H9 (cell line): ENCODE measurements at regions not wholly inside any gene's neighbourhood (a gene's known extent, or its start where the extent isn't known, plus 50 kb on each side); places are given as distances from the start of the nearest gene placed in this dataset.

ENCODE experiments used
- DNase-seq: peaks from one replicate; pipeline ENCODE4 v3.0.0-alpha.2; 2017
- H2AFZ ChIP-seq: one replicate; pipeline ENCODE4 v1.6.1; 2013; ENCODE audit warnings: mild to moderate bottlenecking, low read length, control low read depth, moderate library complexity
- H2AK5ac ChIP-seq: 2 replicates; pipeline ENCODE4 v1.6.1; 2013; ENCODE audit warnings: low read length, control low read depth, mixed read lengths; ENCODE audit not compliant: insufficient read length
- H2BK120ac ChIP-seq: one replicate; pipeline ENCODE4 v1.6.1; 2013; ENCODE audit warnings: low read depth, mild to moderate bottlenecking, low read length, control low read depth, inconsistent platforms; ENCODE audit not compliant: poor library complexity, severe bottlenecking
- H2BK12ac ChIP-seq: 2 replicates; pipeline ENCODE4 v1.6.1; 2013; ENCODE audit warnings: low read length, control low read depth, mixed read lengths, low read depth; ENCODE audit not compliant: insufficient read length
- H2BK15ac ChIP-seq: 2 replicates; pipeline ENCODE4 v1.6.1; 2013; ENCODE audit warnings: low read depth, low read length, control low read depth
- H2BK20ac ChIP-seq: one replicate; pipeline ENCODE4 v1.6.1; 2013; ENCODE audit warnings: low read depth, mild to moderate bottlenecking, low read length, control low read depth, inconsistent platforms; ENCODE audit not compliant: poor library complexity, severe bottlenecking
- H2BK5ac ChIP-seq: 2 replicates; pipeline ENCODE4 v1.6.1; 2013; ENCODE audit warnings: low read length, control low read depth, mixed read lengths; ENCODE audit not compliant: insufficient read length
- H3K14ac ChIP-seq: 2 replicates; pipeline ENCODE4 v1.6.1; 2013; ENCODE audit warnings: low read length, control low read depth; ENCODE audit not compliant: insufficient read depth
- H3K18ac ChIP-seq: 2 replicates; pipeline ENCODE4 v1.6.1; 2013; ENCODE audit warnings: low read depth, mild to moderate bottlenecking, mixed read lengths, low read length, control low read depth; ENCODE audit not compliant: insufficient read length
- H3K23ac ChIP-seq: 2 replicates; pipeline ENCODE4 v1.6.1; 2013; ENCODE audit warnings: low read length, control low read depth, mixed read lengths, low read depth; ENCODE audit not compliant: insufficient read length
- H3K23me2 ChIP-seq: 2 replicates; pipeline ENCODE4 v1.6.1; 2013; ENCODE audit warnings: low read depth, mild to moderate bottlenecking, mixed read lengths, low read length, control low read depth; ENCODE audit not compliant: insufficient read length, poor library complexity, severe bottlenecking
- H3K27ac ChIP-seq: 2 replicates; pipeline ENCODE4 v1.5.1; 2013; ENCODE audit warnings: low read length, control low read depth, mixed read lengths, low read depth; ENCODE audit not compliant: insufficient read length
- H3K27me3 ChIP-seq: 2 replicates; pipeline ENCODE4 v1.6.1; 2013; ENCODE audit warnings: low read length, control low read depth, inconsistent platforms; ENCODE audit not compliant: insufficient read depth
- H3K4ac ChIP-seq: 2 replicates; pipeline ENCODE4 v1.6.1; 2013; ENCODE audit warnings: low read depth, mild to moderate bottlenecking, control low read depth, inconsistent platforms, low read length, moderate library complexity
- H3K4me1 ChIP-seq: 2 replicates; pipeline ENCODE4 v1.6.1; 2013; ENCODE audit warnings: low read length, control low read depth, inconsistent platforms; ENCODE audit not compliant: insufficient read depth
- H3K4me2 ChIP-seq: 2 replicates; pipeline ENCODE4 v1.6.1; 2013; ENCODE audit warnings: low read length, control low read depth, mixed read lengths; ENCODE audit not compliant: insufficient read length, insufficient read depth
- H3K56ac ChIP-seq: 2 replicates; pipeline ENCODE4 v1.6.1; 2013; ENCODE audit warnings: low read depth, mild to moderate bottlenecking, mixed read lengths, low read length, control low read depth; ENCODE audit not compliant: insufficient read length
- H3K79me1 ChIP-seq: 2 replicates; pipeline ENCODE4 v1.6.1; 2013; ENCODE audit warnings: low read depth, mild to moderate bottlenecking, moderate library complexity, low read length, control low read depth, inconsistent platforms; ENCODE audit not compliant: insufficient read depth, poor library complexity, severe bottlenecking
- H3K79me2 ChIP-seq: 2 replicates; pipeline ENCODE4 v1.6.1; 2013; ENCODE audit warnings: low read length, control low read depth, inconsistent platforms; ENCODE audit not compliant: insufficient read depth
- H3K9ac ChIP-seq: 2 replicates; pipeline ENCODE4 v1.6.1; 2013; ENCODE audit warnings: low read length, control low read depth, mixed read lengths; ENCODE audit not compliant: insufficient read length; ENCODE audit errors: extremely low read depth
- H3K9me3 ChIP-seq: one replicate; pipeline ENCODE4 v1.6.1; 2013; ENCODE audit warnings: low read depth, low read length, inconsistent platforms; ENCODE audit not compliant: control insufficient read depth
- H3T11ph ChIP-seq: one replicate; pipeline ENCODE4 v1.6.1; 2013; ENCODE audit warnings: mild to moderate bottlenecking, low read length, control low read depth, inconsistent platforms
- H4K20me1 ChIP-seq: one replicate; pipeline ENCODE4 v1.6.1; 2013; ENCODE audit not compliant: control insufficient read depth, insufficient read length, insufficient read depth
- H4K5ac ChIP-seq: 2 replicates; pipeline ENCODE4 v1.6.1; 2013; ENCODE audit warnings: low read depth, mild to moderate bottlenecking, mixed read lengths, low read length, control low read depth; ENCODE audit not compliant: insufficient read length
- H4K8ac ChIP-seq: replicated peaks from 2 replicates; pipeline ENCODE4 v1.6.1; 2013; ENCODE audit warnings: low read length, control low read depth, mixed read lengths, low read depth; ENCODE audit not compliant: insufficient read length
- H4K91ac ChIP-seq: 2 replicates; pipeline ENCODE4 v1.6.1; 2013; ENCODE audit warnings: low read depth, mild to moderate bottlenecking, moderate library complexity, mixed read lengths, low read length, control low read depth; ENCODE audit not compliant: insufficient read length
- H3K27ac Mint-ChIP-seq, 3 experiments: 2 replicates in 2 of 3; 3 replicates in 1 of 3; pipeline ENCODE4 v1.8.0; 2020 to 2021; ENCODE audit warnings: mixed read lengths in 3 of 3, mild to moderate bottlenecking in 1 of 3, moderate library complexity in 1 of 3
- H3K27me3 Mint-ChIP-seq: 2 replicates; pipeline ENCODE4 v1.8.0; 2021; ENCODE audit warnings: low read depth, mild to moderate bottlenecking, moderate library complexity, mixed read lengths
- H3K36me3 Mint-ChIP-seq, 3 experiments: 2 replicates in 2 of 3; 3 replicates in 1 of 3; pipeline ENCODE4 v1.8.0; 2020 to 2021; ENCODE audit warnings: low read depth in 3 of 3, mixed read lengths in 3 of 3; ENCODE audit not compliant: insufficient read depth in 1 of 3
- H3K4me1 Mint-ChIP-seq, 2 experiments: 2 replicates each; pipeline ENCODE4 v1.8.0; 2020; ENCODE audit warnings: mixed read lengths in 2 of 2
- H3K4me3 Mint-ChIP-seq, 2 experiments: 2 replicates in 1 of 2; 3 replicates in 1 of 2; pipeline ENCODE4 v1.8.0; 2020 to 2021; ENCODE audit warnings: mild to moderate bottlenecking in 2 of 2, mixed read lengths in 2 of 2, moderate library complexity in 1 of 2
- H3K9me3 Mint-ChIP-seq, 2 experiments: 2 replicates in 1 of 2; 3 replicates in 1 of 2; pipeline ENCODE4 v1.8.0; 2020; ENCODE audit warnings: mild to moderate bottlenecking in 2 of 2, mixed read lengths in 2 of 2, moderate library complexity in 1 of 2
- CTCF ChIP-seq: fragments of 200-600 bp; sonication (generic); conservative IDR thresholded peaks from 3 replicates; pipeline ENCODE4 v1.8.0; 2021; ENCODE audit warnings: antibody characterized with exemption, mild to moderate bottlenecking
- WGBS: extraction: QIAGEN DNeasy Blood & Tissue Kit; methylation state at CpG from one replicate; pipeline ENCODE4 v1.1.7; 2013; ENCODE audit warnings: missing lambda C conversion rate, low lambda C conversion rate, mixed read lengths; ENCODE audit not compliant: insufficient read length; ENCODE audit errors: extremely low coverage; 5-methylcytosine and 5-hydroxymethylcytosine counted together

- Histone ChIP-seq H4K5ac (no peak overlapping the region), H4K20me1 (no peaks in the 10 kb centered on the region), H3K14ac (no peak overlapping the region), H2AK5ac (no peak overlapping the region), H3K4me2 (no peak overlapping the region), H3K56ac (no peak overlapping the region), H3K27ac (no peak overlapping the region), H2BK15ac (no peak overlapping the region), H3K9ac (no peak overlapping the region), H4K8ac (no peak overlapping the region), H2BK5ac (no peak overlapping the region), H2BK120ac (no peak overlapping the region), H2BK12ac (no peak overlapping the region), H3K4me1 (no peaks in the 10 kb centered on the region), H3K23ac (no peak overlapping the region), H3K79me1 (no peaks in the 10 kb centered on the region), H2BK20ac (no peak overlapping the region), H3K18ac (no peak overlapping the region), H2AFZ (no peak overlapping the region), H3K4ac (no peak overlapping the region), H3T11ph (no peak overlapping the region), H4K91ac (no peak overlapping the region), H3K23me2 (no peaks in the 10 kb centered on the region), H3K79me2 (no peaks in the 10 kb centered on the region), H3K9me3 (no peaks in the 10 kb centered on the region), H3K27me3 (no peaks in the 10 kb centered on the region)
- WGBS: no CpG with 5 or more reads among the region's 1 CpG
- H3K27me3 Mint-ChIP-seq: peaks cover 10% of the 10 kb centered on the region
- H3K4me3 Mint-ChIP-seq: no peak overlapping the region
- H3K9me3 Mint-ChIP-seq: no peaks in the 10 kb centered on the region
- DNase-seq: no peak
- no peak overlapping the region for H3K27ac Mint-ChIP-seq
- TF ChIP-seq CTCF: no peak
- no peaks in the 10 kb centered on the region for H3K36me3 Mint-ChIP-seq
- H3K4me1 Mint-ChIP-seq: peaks cover 19 to 28% of the 10 kb centered on the region in 2 experiments
Observed at GRCh38 chr2:59183070-59183469, 941.9 kb upstream of the FANCL start.
